ENCODE measurements at regions not wholly inside any gene's neighbourhood (a gene's known extent, or its start where the extent isn't known, plus 50 kb on each side); places are given as distances from the start of the nearest gene placed in this dataset.

GRCh38 chr4:140281828-140282552 lies 91.5 kb upstream of the SCOC start:
- no peak for TF ChIP-seq CTCF (conservative IDR thresholded peaks at IDR 0.05; ENCODE audit: low read depth, low read length)
- no peak for DNase-seq (ENCODE audit: low read depth)
- no peak overlapping the region for H3K4me3 ChIP-seq (ENCODE audit: low read depth, low read length)

- no peak for DNase-seq (ENCODE audit: low read depth)
- H3K4me3 ChIP-seq (ENCODE audit: low read depth, low read length): no peak overlapping the region
- no peak for TF ChIP-seq CTCF (conservative IDR thresholded peaks at IDR 0.05; ENCODE audit: low read depth, low read length)
These were observed 95.9 kb upstream of the SCOC start for GRCh38 chr4:140277576-140277975.

GRCh38 chr4:140271553-140271952 lies 101.9 kb upstream of the SCOC start:
- DNase-seq (ENCODE audit: low read depth): no peak
- TF ChIP-seq CTCF (conservative IDR thresholded peaks at IDR 0.05; ENCODE audit: low read depth, low read length): no peak

GRCh38 chr4:140269369-140269768 lies 104.1 kb upstream of the SCOC start:
- TF ChIP-seq CTCF (conservative IDR thresholded peaks at IDR 0.05; ENCODE audit: low read depth, low read length): no peak
- H3K4me3 ChIP-seq (ENCODE audit: low read depth, low read length): no peak overlapping the region
- DNase-seq (ENCODE audit: low read depth): no peak

More at GRCh38 chr4:140271553-140271952, 101.9 kb upstream of the SCOC start:
- H3K4me3 ChIP-seq (ENCODE audit: low read depth, low read length): no peak overlapping the region

- no peak overlapping the region for H3K4me3 ChIP-seq (ENCODE audit: low read depth, low read length)
- no peak for DNase-seq (ENCODE audit: low read depth)
- no peak for TF ChIP-seq CTCF (conservative IDR thresholded peaks at IDR 0.05; ENCODE audit: low read depth, low read length)
These were observed 105.1 kb upstream of the SCOC start for GRCh38 chr4:140268186-140268841.

- DNase-seq (ENCODE audit: low read depth): no peak
- TF ChIP-seq CTCF (conservative IDR thresholded peaks at IDR 0.05; ENCODE audit: low read depth, low read length): no peak
- H3K4me3 ChIP-seq (ENCODE audit: low read depth, low read length): no peak overlapping the region
These were observed 105.9 kb upstream of the SCOC start for GRCh38 chr4:140267576-140267975.
